ENCODE measurements at regions not wholly inside any gene's neighbourhood (a gene's known extent, or its start where the extent isn't known, plus 50 kb on each side); places are given as distances from the start of the nearest gene placed in this dataset.
"Not testable (repeated sequence)": the region's sequence is repeated elsewhere in the genome, so short reads cannot be mapped to it uniquely, and the experiment has no call there.

DNA sequence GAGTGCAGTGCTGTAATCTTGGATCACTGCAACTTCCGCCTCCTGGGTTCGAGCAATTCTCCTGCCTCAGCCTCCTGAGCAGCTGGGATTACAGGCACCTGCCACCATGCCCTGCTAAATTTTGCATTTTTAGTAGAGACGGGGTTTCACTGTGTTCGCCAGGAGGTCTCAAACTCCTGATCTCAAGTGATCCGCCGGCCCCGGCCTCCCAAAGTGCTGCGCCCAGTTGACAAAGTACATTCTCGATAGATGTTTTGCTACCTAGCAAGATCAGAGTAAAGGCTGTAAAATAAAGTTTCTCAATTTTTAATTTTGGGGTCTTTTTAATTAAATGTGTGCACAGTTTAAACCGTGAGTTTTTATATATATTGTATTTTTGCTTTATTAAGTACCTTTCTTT is 248.9 kb downstream of the CCER1 start:
- no peak for DNase-seq (ENCODE audit: low spot score in 2 of 2, unreplicated experiment in 2 of 2)
- Mint-ChIP-seq H3K9me3 (peaks cover 6% of the 10 kb centered on the region), H3K4me3 (no peak overlapping the region), H3K36me3 (no peaks in the 10 kb centered on the region), H3K4me1 (no peaks in the 10 kb centered on the region), H3K27me3 (ENCODE audit: low read depth) (no peaks in the 10 kb centered on the region), H3K27ac (no peak overlapping the region)
- TF ChIP-seq, protein P1, sequence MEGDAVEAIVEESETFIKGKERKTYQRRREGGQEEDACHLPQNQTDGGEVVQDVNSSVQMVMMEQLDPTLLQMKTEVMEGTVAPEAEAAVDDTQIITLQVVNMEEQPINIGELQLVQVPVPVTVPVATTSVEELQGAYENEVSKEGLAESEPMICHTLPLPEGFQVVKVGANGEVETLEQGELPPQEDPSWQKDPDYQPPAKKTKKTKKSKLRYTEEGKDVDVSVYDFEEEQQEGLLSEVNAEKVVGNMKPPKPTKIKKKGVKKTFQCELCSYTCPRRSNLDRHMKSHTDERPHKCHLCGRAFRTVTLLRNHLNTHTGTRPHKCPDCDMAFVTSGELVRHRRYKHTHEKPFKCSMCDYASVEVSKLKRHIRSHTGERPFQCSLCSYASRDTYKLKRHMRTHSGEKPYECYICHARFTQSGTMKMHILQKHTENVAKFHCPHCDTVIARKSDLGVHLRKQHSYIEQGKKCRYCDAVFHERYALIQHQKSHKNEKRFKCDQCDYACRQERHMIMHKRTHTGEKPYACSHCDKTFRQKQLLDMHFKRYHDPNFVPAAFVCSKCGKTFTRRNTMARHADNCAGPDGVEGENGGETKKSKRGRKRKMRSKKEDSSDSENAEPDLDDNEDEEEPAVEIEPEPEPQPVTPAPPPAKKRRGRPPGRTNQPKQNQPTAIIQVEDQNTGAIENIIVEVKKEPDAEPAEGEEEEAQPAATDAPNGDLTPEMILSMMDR (IDR thresholded peaks at IDR 0.05; ENCODE audit: unreplicated experiment) = no peak

DNA sequence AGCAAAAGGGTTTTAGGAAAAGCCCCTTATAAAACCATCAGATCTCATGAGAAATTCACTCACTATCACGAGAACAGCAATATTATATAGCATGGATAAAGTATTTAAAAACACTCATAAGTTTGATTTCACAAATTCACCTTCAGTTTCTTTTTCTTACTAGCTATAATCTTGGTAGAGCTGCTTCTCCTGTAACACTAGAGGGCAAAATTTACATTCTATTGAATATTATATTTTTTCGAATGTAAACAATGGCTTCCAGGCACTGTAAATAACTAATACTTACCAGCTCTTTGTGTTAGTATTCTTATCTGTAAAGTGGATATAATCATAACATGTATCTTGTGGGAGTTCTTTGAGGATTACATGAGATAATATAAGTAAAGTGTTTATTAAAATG is 259.6 kb downstream of the CCER1 start:
- no peaks in the 10 kb centered on the region for H3K27me3 Mint-ChIP-seq (ENCODE audit: low read depth)
- H3K36me3 Mint-ChIP-seq = no peaks in the 10 kb centered on the region
- no peaks in the 10 kb centered on the region for H3K4me1 Mint-ChIP-seq
- no peaks in the 10 kb centered on the region for H3K9me3 Mint-ChIP-seq
- H3K27ac Mint-ChIP-seq = no peak overlapping the region
- no peak overlapping the region for H3K4me3 Mint-ChIP-seq
- no peak for DNase-seq (ENCODE audit: low spot score in 2 of 2, unreplicated experiment in 2 of 2)
- TF ChIP-seq, protein P1 (IDR thresholded peaks at IDR 0.05; ENCODE audit: unreplicated experiment) = no peak

DNA sequence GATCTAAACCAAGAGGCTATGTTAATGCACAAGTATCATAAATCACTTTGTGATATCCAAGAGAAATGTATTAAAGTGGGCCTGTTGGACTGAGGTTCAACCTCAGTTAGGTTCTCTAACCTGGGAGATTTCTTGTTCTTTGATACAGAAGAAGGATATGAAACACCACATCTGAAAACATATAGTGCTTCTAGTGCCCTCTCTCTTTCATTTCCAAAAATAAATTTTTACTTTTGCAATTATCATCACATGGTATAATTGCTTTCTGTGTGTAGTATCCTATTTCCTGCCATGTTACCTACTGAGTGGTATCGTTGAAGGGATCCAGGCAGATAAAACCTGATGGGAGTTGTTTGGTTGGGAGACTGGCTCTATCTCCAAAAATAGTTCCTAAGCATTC is 264.9 kb downstream of the CCER1 start:
- no peak for DNase-seq (ENCODE audit: low spot score in 2 of 2, unreplicated experiment in 2 of 2)
- Mint-ChIP-seq H3K27me3 (ENCODE audit: low read depth) (no peaks in the 10 kb centered on the region), H3K9me3 (peaks cover 6% of the 10 kb centered on the region), H3K27ac (no peak overlapping the region), H3K36me3 (no peaks in the 10 kb centered on the region), H3K4me3 (no peak overlapping the region), H3K4me1 (no peaks in the 10 kb centered on the region)
- TF ChIP-seq, protein P1 (IDR thresholded peaks at IDR 0.05; ENCODE audit: unreplicated experiment) = no peak

DNA sequence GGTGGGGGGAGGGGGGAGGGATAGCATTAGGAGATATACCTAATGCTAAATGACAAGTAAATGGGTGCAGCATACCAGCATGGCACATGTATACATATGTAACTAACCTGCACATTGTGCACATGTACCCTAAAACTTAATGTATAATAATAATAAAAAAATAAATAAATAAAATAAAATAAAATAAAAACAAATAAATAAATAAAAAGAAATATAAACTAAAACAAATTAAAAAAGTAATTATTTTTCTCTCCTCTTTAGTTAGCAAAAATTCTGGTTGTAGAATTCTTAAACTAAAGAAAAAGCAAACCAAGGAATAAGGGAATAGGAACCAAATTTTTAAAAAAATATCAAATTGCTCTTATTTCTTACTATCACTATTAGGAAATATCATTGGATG is 267.3 kb downstream of the CCER1 start:
- H3K27me3 Mint-ChIP-seq (ENCODE audit: low read depth); H3K4me3 Mint-ChIP-seq; H3K4me1 Mint-ChIP-seq: not testable (repeated sequence)

DNA sequence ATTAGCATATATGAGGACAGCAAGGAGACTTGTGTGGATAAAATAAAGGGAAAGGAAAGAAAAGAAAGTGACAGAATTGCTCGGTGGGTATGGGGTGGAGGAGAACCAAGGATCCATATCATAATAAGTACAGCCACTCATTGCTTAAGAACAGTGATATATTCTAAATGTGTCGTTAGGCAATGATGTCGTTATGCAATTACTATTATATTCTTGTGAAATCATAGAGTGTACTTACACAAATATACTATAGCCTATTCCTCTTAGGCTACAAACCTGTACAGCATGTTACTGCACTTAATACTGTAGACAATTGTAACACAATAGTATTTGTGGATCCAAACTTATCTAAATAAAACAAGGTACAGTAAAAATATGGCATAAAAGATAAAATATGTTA is 271.1 kb downstream of the CCER1 start:
- no peak for DNase-seq (ENCODE audit: low spot score in 2 of 2, unreplicated experiment in 2 of 2)
- Mint-ChIP-seq H3K4me1 (no peaks in the 10 kb centered on the region), H3K27ac (no peak overlapping the region), H3K4me3 (no peak overlapping the region), H3K36me3 (no peaks in the 10 kb centered on the region), H3K9me3 (peaks cover 7% of the 10 kb centered on the region), H3K27me3 (ENCODE audit: low read depth) (no peaks in the 10 kb centered on the region)
- TF ChIP-seq, protein P1 (IDR thresholded peaks at IDR 0.05; ENCODE audit: unreplicated experiment) = no peak

More for the DNA sequence above, 267.3 kb downstream of the CCER1 start:
- not testable (repeated sequence) for H3K27ac Mint-ChIP-seq; H3K9me3 Mint-ChIP-seq; H3K36me3 Mint-ChIP-seq; DNase-seq (ENCODE audit: low spot score in 2 of 2, unreplicated experiment in 2 of 2)

DNA sequence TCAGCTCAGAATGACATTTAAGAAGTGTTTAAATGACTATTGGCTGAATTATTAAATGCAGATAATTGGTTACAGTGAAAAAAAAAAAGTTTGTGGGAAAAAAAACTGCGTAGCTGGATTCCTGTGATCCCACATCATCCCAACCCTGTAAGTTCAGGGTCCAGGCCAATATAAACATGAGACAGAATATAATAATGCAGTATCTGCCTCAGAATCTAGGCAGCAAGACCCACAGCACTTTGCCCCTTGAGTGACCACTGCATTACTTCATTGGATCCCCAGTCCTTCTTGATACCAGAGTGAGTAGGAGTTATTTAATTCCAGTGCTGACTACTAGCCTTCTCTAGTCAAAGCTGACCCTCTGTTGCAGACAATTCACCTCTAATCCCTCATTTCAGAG is 272.6 kb downstream of the CCER1 start:
- TF ChIP-seq, protein P1 (IDR thresholded peaks at IDR 0.05; ENCODE audit: unreplicated experiment) = no peak
- H3K4me1 Mint-ChIP-seq = peaks cover 7% of the 10 kb centered on the region
- DNase-seq (ENCODE audit: low spot score in 2 of 2, unreplicated experiment in 2 of 2) = no peak
- peaks cover 7% of the 10 kb centered on the region for H3K9me3 Mint-ChIP-seq
- H3K27me3 Mint-ChIP-seq (ENCODE audit: low read depth) = no peaks in the 10 kb centered on the region
- H3K36me3 Mint-ChIP-seq = no peaks in the 10 kb centered on the region
- H3K27ac Mint-ChIP-seq = no peak overlapping the region
- no peak overlapping the region for H3K4me3 Mint-ChIP-seq

Measured in mesothelial cell of epicardium (in vitro differentiated cells).